PFSK-1 (cell line): ENCODE measurements at regions not wholly inside any gene's neighbourhood (a gene's known extent, or its start where the extent isn't known, plus 50 kb on each side); places are given as distances from the start of the nearest gene placed in this dataset.

Experiments used
- FOXP2 ChIP-seq: optimal IDR thresholded peaks from 2 replicates; pipeline ENCODE3; 2011; ENCODE audit warnings: borderline replicate concordance, control low read depth, inconsistent platforms; ENCODE audit not compliant: insufficient read depth; ENCODE audit errors: extremely low read length, extremely low read depth
- POLR2AphosphoS5 ChIP-seq: IDR thresholded peaks from 2 replicates; pipeline ENCODE4 v1.6.1; 2012; ENCODE audit warnings: low read depth, mild to moderate bottlenecking, control low read depth, low read length, moderate library complexity
- REST ChIP-seq, 2 experiments: IDR thresholded peaks; 2 replicates each; pipeline versions ENCODE4 v1.6.1 to v1.8.0; 2011 to 2012; ENCODE audit warnings: low read depth in 2 of 2, low read length in 2 of 2, control low read depth in 1 of 2, inconsistent platforms in 1 of 2, mild to moderate bottlenecking in 1 of 2, moderate library complexity in 1 of 2; ENCODE audit not compliant: insufficient read depth in 1 of 2
- SIN3A ChIP-seq: IDR thresholded peaks from 2 replicates; pipeline ENCODE4 v1.6.1; 2012; ENCODE audit warnings: mild to moderate bottlenecking, low read length, moderate library complexity, borderline replicate concordance; ENCODE audit not compliant: insufficient read depth
- TAF1 ChIP-seq: IDR thresholded peaks from 2 replicates; pipeline ENCODE4 v1.6.1; 2012; ENCODE audit warnings: low read length, control low read depth, borderline replicate concordance; ENCODE audit not compliant: insufficient read depth

DNA sequence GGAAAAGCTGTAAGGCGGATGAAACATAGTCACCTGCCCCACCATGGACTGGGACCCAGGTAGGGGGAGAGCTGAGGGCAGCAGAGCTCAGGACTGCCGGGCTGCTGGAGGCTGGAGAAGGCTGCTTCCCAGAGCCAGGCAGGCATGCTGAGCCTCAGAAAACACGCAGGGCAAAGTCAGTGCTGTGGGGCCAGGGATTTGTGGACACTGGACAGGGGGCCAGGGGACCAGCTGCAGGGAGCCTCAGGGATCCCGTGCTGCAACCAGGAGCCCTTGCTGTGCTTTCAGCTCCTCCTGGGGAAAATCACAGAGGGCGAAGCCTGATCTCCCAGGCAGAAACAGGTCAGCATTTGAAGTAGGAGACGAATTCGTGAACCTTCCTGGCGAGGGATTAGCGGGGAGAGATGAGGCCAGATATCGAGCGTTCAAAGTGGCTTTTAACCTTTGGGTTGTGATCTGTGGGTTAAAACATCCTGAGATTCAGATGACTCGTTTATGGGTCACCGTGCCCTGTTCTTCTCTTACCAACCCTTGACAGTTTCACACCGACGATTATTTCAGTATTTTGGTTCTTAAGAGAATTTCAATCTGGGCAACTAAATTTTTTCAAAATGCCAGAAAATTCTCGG lies 85.6 kb upstream of the SHH start:
- TF ChIP-seq REST (IDR thresholded peaks at IDR 0.05; ENCODE audit: insufficient read depth in 1 of 2, low read depth in 2 of 2, low read length in 2 of 2) (no peak), POLR2AphosphoS5 (no peak), FOXP2 (no peak), TAF1 (no peak), SIN3A (no peak)

DNA sequence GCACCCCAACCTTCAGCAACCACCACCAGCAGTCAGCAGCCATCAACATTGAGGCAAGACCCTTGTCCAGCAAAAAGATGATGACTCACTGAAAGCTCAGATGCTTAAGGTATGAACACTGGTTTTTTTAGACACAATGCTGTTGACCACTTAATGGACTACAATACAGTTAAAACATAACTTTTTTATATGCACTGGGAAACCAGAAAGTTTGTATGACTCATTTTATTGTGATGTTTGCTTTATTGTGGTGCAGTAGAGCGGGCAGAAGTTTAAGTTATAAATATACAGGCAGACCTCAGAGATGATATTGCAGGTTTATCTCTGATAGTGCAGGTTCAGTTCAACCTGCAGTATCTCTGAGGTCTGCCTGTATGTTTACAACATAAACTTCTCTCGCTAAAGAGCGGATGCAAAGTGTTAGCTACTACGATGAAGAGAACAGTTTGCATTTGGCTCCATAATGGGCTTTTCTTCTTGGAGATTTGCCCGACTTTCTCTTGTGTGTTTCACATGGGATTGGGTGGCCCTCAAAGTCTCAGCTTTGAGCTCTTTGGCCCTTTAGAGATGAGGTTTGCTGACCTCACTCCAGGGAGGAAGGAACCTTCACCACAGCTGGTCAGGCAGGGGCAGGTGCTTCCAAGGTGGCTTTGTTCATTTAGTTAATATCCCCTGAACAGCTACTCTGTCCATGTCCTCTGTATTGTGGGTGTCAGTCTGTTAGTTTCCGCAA lies 84.4 kb upstream of the SHH start:
- TF ChIP-seq TAF1 (no peak), FOXP2 (no peak), REST (IDR thresholded peaks at IDR 0.05; ENCODE audit: insufficient read depth in 1 of 2, low read depth in 2 of 2, low read length in 2 of 2) (no peak), POLR2AphosphoS5 (no peak)

DNA sequence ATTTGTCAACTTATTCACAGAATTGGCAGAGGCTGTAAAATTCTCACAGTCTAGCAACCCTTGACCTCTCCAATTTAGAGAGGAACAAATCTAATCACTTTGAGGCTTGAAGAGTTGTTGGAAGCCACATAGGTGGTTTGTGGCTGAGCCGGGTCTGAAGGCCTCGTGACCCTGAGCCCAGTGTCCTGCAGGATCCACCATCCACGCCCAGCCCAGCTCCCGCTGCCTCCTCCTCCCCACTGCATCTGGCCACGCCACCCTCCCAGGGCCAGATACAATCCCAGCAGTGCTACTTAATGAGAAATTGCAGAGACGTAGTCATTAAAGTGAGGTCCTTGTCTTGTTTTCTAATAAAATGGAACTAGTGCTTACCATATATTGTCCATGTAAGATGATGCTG lies 81.4 kb upstream of the SHH start:
- TF ChIP-seq FOXP2: no peak
- no peak for TF ChIP-seq REST (IDR thresholded peaks at IDR 0.05; ENCODE audit: insufficient read depth in 1 of 2, low read depth in 2 of 2, low read length in 2 of 2)
- TF ChIP-seq POLR2AphosphoS5: no peak

- TF ChIP-seq POLR2AphosphoS5 (no peak), TAF1 (no peak), REST (IDR thresholded peaks at IDR 0.05; ENCODE audit: insufficient read depth in 1 of 2, low read depth in 2 of 2, low read length in 2 of 2) (no peak), FOXP2 (no peak), SIN3A (no peak)
These were observed 80.9 kb upstream of the SHH start for GRCh38 chr7:155893176-155893575.
